ENCODE measurements at regions not wholly inside any gene's neighbourhood (a gene's known extent, or its start where the extent isn't known, plus 50 kb on each side); places are given as distances from the start of the nearest gene placed in this dataset.

- Mint-ChIP-seq H3K9me3 (ENCODE audit: unreplicated experiment) (peaks cover 15% of the 10 kb centered on the region), H3K27me3 (ENCODE audit: unreplicated experiment) (no peaks in the 10 kb centered on the region), H3K4me1 (ENCODE audit: unreplicated experiment) (no peaks in the 10 kb centered on the region), H3K4me3 (ENCODE audit: unreplicated experiment) (no peak overlapping the region), H3K27ac (ENCODE audit: unreplicated experiment) (no peak overlapping the region), H3K36me3 (ENCODE audit: unreplicated experiment) (no peaks in the 10 kb centered on the region)
- DNase-seq (ENCODE audit: extremely low spot score, unreplicated experiment): no peak
- TF ChIP-seq CTCF (IDR thresholded peaks at IDR 0.05): no peak
These were observed 76.1 kb upstream of the UQCRFS1 start for GRCh38 chr19:29289020-29289419.

GRCh38 chr19:29290853-29291252 lies 77.9 kb upstream of the UQCRFS1 start:
- H3K4me3 Mint-ChIP-seq (ENCODE audit: unreplicated experiment): no peak overlapping the region
- H3K27ac Mint-ChIP-seq (ENCODE audit: unreplicated experiment): no peak overlapping the region
- no peak for DNase-seq (ENCODE audit: extremely low spot score, unreplicated experiment)
- H3K36me3 Mint-ChIP-seq (ENCODE audit: unreplicated experiment): no peaks in the 10 kb centered on the region
- no peaks in the 10 kb centered on the region for H3K27me3 Mint-ChIP-seq (ENCODE audit: unreplicated experiment)
- H3K4me1 Mint-ChIP-seq (ENCODE audit: unreplicated experiment): no peaks in the 10 kb centered on the region
- no peak for TF ChIP-seq CTCF (IDR thresholded peaks at IDR 0.05)
- peaks cover 19% of the 10 kb centered on the region for H3K9me3 Mint-ChIP-seq (ENCODE audit: unreplicated experiment)

- Mint-ChIP-seq H3K27ac (ENCODE audit: unreplicated experiment) (no peak overlapping the region), H3K27me3 (ENCODE audit: unreplicated experiment) (no peaks in the 10 kb centered on the region), H3K4me1 (ENCODE audit: unreplicated experiment) (no peaks in the 10 kb centered on the region), H3K9me3 (ENCODE audit: unreplicated experiment) (peaks cover 24% of the 10 kb centered on the region), H3K4me3 (ENCODE audit: unreplicated experiment) (no peak overlapping the region), H3K36me3 (ENCODE audit: unreplicated experiment) (no peaks in the 10 kb centered on the region)
- TF ChIP-seq CTCF (IDR thresholded peaks at IDR 0.05): no peak
- no peak for DNase-seq (ENCODE audit: extremely low spot score, unreplicated experiment)
These were observed 79.2 kb upstream of the UQCRFS1 start for GRCh38 chr19:29292153-29292552.

- Mint-ChIP-seq H3K9me3 (ENCODE audit: unreplicated experiment) (peaks cover 25% of the 10 kb centered on the region), H3K36me3 (ENCODE audit: unreplicated experiment) (no peaks in the 10 kb centered on the region), H3K27me3 (ENCODE audit: unreplicated experiment) (no peaks in the 10 kb centered on the region), H3K4me3 (ENCODE audit: unreplicated experiment) (no peak overlapping the region), H3K27ac (ENCODE audit: unreplicated experiment) (no peak overlapping the region), H3K4me1 (ENCODE audit: unreplicated experiment) (no peaks in the 10 kb centered on the region)
- DNase-seq (ENCODE audit: extremely low spot score, unreplicated experiment): no peak
- TF ChIP-seq CTCF (IDR thresholded peaks at IDR 0.05): no peak
These were observed 79.6 kb upstream of the UQCRFS1 start for GRCh38 chr19:29292562-29292961.

GRCh38 chr19:29293292-29293691 lies 80.3 kb upstream of the UQCRFS1 start:
- Mint-ChIP-seq H3K27ac (ENCODE audit: unreplicated experiment) (no peak overlapping the region), H3K36me3 (ENCODE audit: unreplicated experiment) (no peaks in the 10 kb centered on the region), H3K4me1 (ENCODE audit: unreplicated experiment) (no peaks in the 10 kb centered on the region), H3K4me3 (ENCODE audit: unreplicated experiment) (no peak overlapping the region), H3K27me3 (ENCODE audit: unreplicated experiment) (no peaks in the 10 kb centered on the region), H3K9me3 (ENCODE audit: unreplicated experiment) (peaks cover 25% of the 10 kb centered on the region)
- DNase-seq (ENCODE audit: extremely low spot score, unreplicated experiment): no peak
- no peak for TF ChIP-seq CTCF (IDR thresholded peaks at IDR 0.05)

All from osteocyte (in vitro differentiated cells).